Hepatocyte (in vitro differentiated cells): ENCODE measurements at regions not wholly inside any gene's neighbourhood (a gene's known extent, or its start where the extent isn't known, plus 50 kb on each side); places are given as distances from the start of the nearest gene placed in this dataset.

Source experiments
- CTCF ChIP-seq: fragments of 200-600 bp; sonication (generic); IDR thresholded peaks from 2 replicates; pipeline ENCODE4 v1.5.1; 2016; ENCODE audit warnings: antibody characterized with exemption, mild to moderate bottlenecking; ENCODE audit not compliant: poor library complexity
- EZH2 ChIP-seq: fragments of 200-600 bp; sonication (generic); IDR thresholded peaks from 2 replicates; pipeline ENCODE4 v1.6.1; 2016; ENCODE audit warnings: antibody characterized with exemption, mild to moderate bottlenecking, borderline replicate concordance

- no peak for TF ChIP-seq EZH2
- no peak for TF ChIP-seq CTCF
These were observed 262.2 kb downstream of the ETV1 start for GRCh38 chr7:13727279-13727678.
